H1 (cell line): ENCODE measurements at regions not wholly inside any gene's neighbourhood (a gene's known extent, or its start where the extent isn't known, plus 50 kb on each side); places are given as distances from the start of the nearest gene placed in this dataset.

ENCODE experiments used
- CTCF ChIA-PET: fragments of 300-600 bp; sonication (Branson Sonifier 250); formaldehyde crosslinking; loops from one replicate; lab custom pipeline; 2021; ENCODE audit not compliant: partially characterized antibody; lab: Charles Lee
- POLR2A ChIA-PET: fragments of 300-600 bp; sonication (Branson Sonifier 250); formaldehyde crosslinking; loops from one replicate; lab custom pipeline; 2021; ENCODE audit warnings: inconsistent platforms; ENCODE audit not compliant: partially characterized antibody; lab: Charles Lee
- DNase-seq, 2 experiments: peaks; one replicate each; pipeline versions ENCODE4 v3.0.0 to v3.0.0-alpha.2; 2010 to 2022; ENCODE audit warnings: low spot score in 2 of 2, low read depth in 1 of 2, mixed read lengths in 1 of 2
- FAIRE-seq: peaks from 2 replicates; lab custom pipeline; 2011; peaks lifted over from hg19 to GRCh38; lab: Jason Lieb, UNC
- H2AFZ ChIP-seq: 2 replicates; pipeline ENCODE4 v1.8.1; 2012; ENCODE audit warnings: low read length, inconsistent platforms
- H2AK5ac ChIP-seq: 2 replicates; pipeline ENCODE4 v1.6.1; 2013; ENCODE audit warnings: low read depth, low read length
- H2BK120ac ChIP-seq: replicated peaks from 2 replicates; pipeline ENCODE3; 2013; ENCODE audit warnings: low read depth, low read length, inconsistent platforms
- H2BK12ac ChIP-seq: 2 replicates; pipeline ENCODE4 v1.6.1; 2013; ENCODE audit warnings: low read depth, low read length
- H2BK15ac ChIP-seq: 2 replicates; pipeline ENCODE4 v1.6.1; 2013; ENCODE audit warnings: low read length
- H2BK20ac ChIP-seq: 2 replicates; pipeline ENCODE4 v1.6.1; 2013; ENCODE audit warnings: low read length
- H2BK5ac ChIP-seq: 2 replicates; pipeline ENCODE4 v1.6.1; 2013; ENCODE audit warnings: low read depth, low read length
- H3K14ac ChIP-seq: 2 replicates; pipeline ENCODE4 v1.6.1; 2013; ENCODE audit warnings: inconsistent platforms; ENCODE audit not compliant: insufficient read length
- H3K18ac ChIP-seq: 2 replicates; pipeline ENCODE4 v1.6.1; 2013; ENCODE audit warnings: low read length; ENCODE audit errors: extremely low read depth
- H3K23ac ChIP-seq: 2 replicates; pipeline ENCODE4 v1.6.1; 2013; ENCODE audit warnings: inconsistent platforms; ENCODE audit not compliant: insufficient read length
- H3K23me2 ChIP-seq: 2 replicates; pipeline ENCODE4 v1.6.1; 2013; ENCODE audit warnings: low read depth, low read length
- H3K27ac ChIP-seq: 2 replicates; pipeline ENCODE4 v1.6.1; 2011; ENCODE audit warnings: low read depth, low read length, inconsistent platforms
- H3K27me3 ChIP-seq, 4 experiments: replicated peaks in 1 of 4; 1 replicate in 1 of 4; 2 replicates in 3 of 4; pipeline versions ENCODE4 v1.6.1 to v1.8.1; 2011 to 2013; ENCODE audit warnings: low read length in 3 of 4, mild to moderate bottlenecking in 3 of 4, inconsistent platforms in 2 of 4, mixed read lengths in 2 of 4, moderate library complexity in 1 of 4; ENCODE audit not compliant: control insufficient read depth in 3 of 4, insufficient read depth in 3 of 4; ENCODE audit errors: extremely low read depth in 1 of 4
- H3K36me3 ChIP-seq, 4 experiments: 2 replicates each; pipeline versions ENCODE4 v1.6.1 to v1.8.1; 2011 to 2013; ENCODE audit warnings: mild to moderate bottlenecking in 4 of 4, low read length in 3 of 4, moderate library complexity in 2 of 4, control low read depth in 1 of 4, inconsistent platforms in 1 of 4; ENCODE audit not compliant: insufficient read depth in 4 of 4, control insufficient read depth in 2 of 4
- H3K4ac ChIP-seq: replicated peaks from 2 replicates; pipeline ENCODE3; 2013; ENCODE audit warnings: low read length, low read depth, mixed read lengths, inconsistent platforms; ENCODE audit not compliant: insufficient read length
- H3K4me1 ChIP-seq, 4 experiments: replicated peaks in 1 of 4; 1 replicate in 1 of 4; 2 replicates in 3 of 4; pipeline versions ENCODE4 v1.6.1 to v1.8.1; 2011 to 2013; ENCODE audit warnings: low read length in 3 of 4, inconsistent platforms in 2 of 4, mixed read lengths in 1 of 4; ENCODE audit not compliant: insufficient read depth in 4 of 4, control insufficient read depth in 3 of 4
- H3K4me2 ChIP-seq, 2 experiments: 2 replicates each; pipeline versions ENCODE4 v1.6.1 to v1.8.1; 2011 to 2013; ENCODE audit warnings: low read depth in 2 of 2, low read length in 2 of 2, control low read depth in 1 of 2, inconsistent platforms in 1 of 2, mild to moderate bottlenecking in 1 of 2; ENCODE audit not compliant: insufficient read depth in 1 of 2
- H3K4me3 ChIP-seq, 4 experiments: fragments of 200-600, 300-600 bp in 1 of 4; sonication (generic), shearing (Covaris generic), sonication (Bioruptor Twin) in 1 of 4; 2 replicates each; pipeline versions ENCODE4 v1.5.1 to v1.8.1; 2011 to 2016; ENCODE audit warnings: low read length in 4 of 4, low read depth in 3 of 4, control low read depth in 2 of 4, inconsistent platforms in 2 of 4, mild to moderate bottlenecking in 2 of 4, mixed read lengths in 1 of 4, moderate library complexity in 1 of 4; ENCODE audit not compliant: insufficient read depth in 2 of 4; ENCODE audit errors: extremely low read depth in 1 of 4
- H3K56ac ChIP-seq: replicated peaks from 2 replicates; pipeline ENCODE3; 2013; ENCODE audit warnings: low read depth, mild to moderate bottlenecking, mixed read lengths, low read length, inconsistent platforms; ENCODE audit not compliant: insufficient read length
- H3K79me1 ChIP-seq: 2 replicates; pipeline ENCODE4 v1.6.1; 2013; ENCODE audit warnings: low read depth, low read length, control low read depth
- H3K79me2 ChIP-seq, 2 experiments: 2 replicates each; pipeline versions ENCODE4 v1.6.1 to v1.8.1; 2012 to 2013; ENCODE audit warnings: low read length in 2 of 2, mild to moderate bottlenecking in 2 of 2, inconsistent platforms in 1 of 2; ENCODE audit not compliant: insufficient read depth in 2 of 2, control insufficient read depth in 1 of 2
- H3K9ac ChIP-seq, 4 experiments: replicated peaks in 1 of 4; 1 replicate in 1 of 4; 2 replicates in 3 of 4; pipeline versions ENCODE4 v1.6.1 to v1.8.1; 2011 to 2013; ENCODE audit warnings: low read depth in 3 of 4, low read length in 3 of 4, control low read depth in 2 of 4, mild to moderate bottlenecking in 2 of 4, moderate library complexity in 2 of 4, inconsistent platforms in 1 of 4; ENCODE audit errors: extremely low read depth in 1 of 4
- H3K9me3 ChIP-seq, 2 experiments: 2 replicates each; pipeline versions ENCODE4 v1.6.1 to v1.8.1; 2012 to 2013; ENCODE audit warnings: mild to moderate bottlenecking in 2 of 2, moderate library complexity in 2 of 2, control low read depth in 1 of 2, inconsistent platforms in 1 of 2, low read depth in 1 of 2, low read length in 1 of 2, mixed read lengths in 1 of 2; ENCODE audit not compliant: insufficient read depth in 2 of 2
- H4K20me1 ChIP-seq, 2 experiments: replicated peaks in 1 of 2; 2 replicates each; pipeline versions ENCODE3 to v1.8.1; 2011 to 2013; ENCODE audit warnings: inconsistent platforms in 2 of 2, low read length in 2 of 2, mild to moderate bottlenecking in 1 of 2; ENCODE audit not compliant: insufficient read depth in 2 of 2, control insufficient read depth in 1 of 2
- H4K5ac ChIP-seq: 2 replicates; pipeline ENCODE4 v1.6.1; 2013; ENCODE audit warnings: low read length, low read depth, mixed read lengths, inconsistent platforms; ENCODE audit not compliant: insufficient read length
- H4K8ac ChIP-seq: 2 replicates; pipeline ENCODE4 v1.8.0; 2013; ENCODE audit warnings: mild to moderate bottlenecking, moderate library complexity, low read length, inconsistent platforms; ENCODE audit not compliant: insufficient read depth; ENCODE audit errors: extremely low read depth
- H4K91ac ChIP-seq: replicated peaks from 2 replicates; pipeline ENCODE3; 2013; ENCODE audit warnings: low read length, mixed read lengths, inconsistent platforms; ENCODE audit not compliant: insufficient read length
- FOSL1 ChIP-seq: IDR thresholded peaks from 2 replicates; pipeline ENCODE4 v1.6.1; 2011; ENCODE audit warnings: mild to moderate bottlenecking, low read depth, low read length, moderate library complexity; ENCODE audit not compliant: insufficient read depth
- POLR2A ChIP-seq, 2 experiments: IDR thresholded peaks; 1 replicate in 1 of 2; 2 replicates in 1 of 2; pipeline ENCODE4 v1.6.1; 2011; ENCODE audit warnings: low read depth in 2 of 2, low read length in 2 of 2, mild to moderate bottlenecking in 2 of 2; ENCODE audit errors: control extremely low read depth in 1 of 2

GRCh38 chr3:73699327-73699726, 74.6 kb upstream of the PDZRN3 start:
- Histone ChIP-seq H3K4me2 (no peak overlapping the region), H2BK20ac (no peak overlapping the region), H3K9me3 (no peaks in the 10 kb centered on the region), H3K9ac (no peak overlapping the region), H3K36me3 (no peaks in the 10 kb centered on the region), H2BK120ac (no peak overlapping the region), H2BK12ac (no peak overlapping the region), H4K5ac (no peak overlapping the region), H3K27me3 (no peaks in the 10 kb centered on the region), H2AK5ac (no peak overlapping the region), H2BK15ac (no peak overlapping the region), H3K79me1 (no peaks in the 10 kb centered on the region), H3K23ac (no peak overlapping the region), H4K8ac (no peak overlapping the region), H3K4ac (no peak overlapping the region), H2AFZ (no peak overlapping the region), H2BK5ac (no peak overlapping the region), H3K27ac (no peak overlapping the region), H3K4me3 (no peak overlapping the region), H3K79me2 (no peaks in the 10 kb centered on the region), H3K18ac (no peak overlapping the region), H3K14ac (no peak overlapping the region), H3K4me1 (no peaks in the 10 kb centered on the region), H4K20me1 (no peaks in the 10 kb centered on the region), H4K91ac (no peak overlapping the region), H3K56ac (no peak overlapping the region), H3K23me2 (no peaks in the 10 kb centered on the region)
- TF ChIP-seq FOSL1 (no peak), POLR2A (IDR thresholded peaks at IDR 0.05; ENCODE audit: control extremely low read depth in 1 of 2, low read depth in 2 of 2, low read length in 2 of 2) (no peak)
- ChIA-PET POLR2A (no interaction called here), CTCF (no interaction called here)
- FAIRE-seq = no peak
- no peak for DNase-seq
